ENCODE measurements at regions not wholly inside any gene's neighbourhood (a gene's known extent, or its start where the extent isn't known, plus 50 kb on each side); places are given as distances from the start of the nearest gene placed in this dataset.

DNA sequence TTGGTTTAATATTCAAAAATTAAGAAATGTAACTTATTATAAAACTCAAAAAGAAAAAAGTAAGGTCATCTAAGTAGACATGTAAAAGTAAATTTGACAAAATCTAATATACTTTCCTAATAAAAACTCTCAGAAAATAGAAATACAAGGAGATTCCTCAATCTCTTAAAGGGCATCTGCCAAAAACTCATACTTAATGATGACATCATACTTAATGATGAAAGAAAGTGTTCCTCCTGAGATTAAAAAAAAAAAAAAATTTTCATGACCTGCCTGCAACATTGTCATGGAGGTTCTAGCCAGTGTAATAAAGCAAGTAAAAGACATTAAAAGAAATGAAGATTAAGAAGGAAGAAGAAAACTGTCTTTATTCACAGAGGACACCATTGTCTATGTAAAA lies 325.7 kb upstream of the BTBD3 start:
- in situ Hi-C loops (cut with HindIII; ENCODE audit: low sequenced_read_pairs), result no loop called here
- TF ChIP-seq, protein P1, sequence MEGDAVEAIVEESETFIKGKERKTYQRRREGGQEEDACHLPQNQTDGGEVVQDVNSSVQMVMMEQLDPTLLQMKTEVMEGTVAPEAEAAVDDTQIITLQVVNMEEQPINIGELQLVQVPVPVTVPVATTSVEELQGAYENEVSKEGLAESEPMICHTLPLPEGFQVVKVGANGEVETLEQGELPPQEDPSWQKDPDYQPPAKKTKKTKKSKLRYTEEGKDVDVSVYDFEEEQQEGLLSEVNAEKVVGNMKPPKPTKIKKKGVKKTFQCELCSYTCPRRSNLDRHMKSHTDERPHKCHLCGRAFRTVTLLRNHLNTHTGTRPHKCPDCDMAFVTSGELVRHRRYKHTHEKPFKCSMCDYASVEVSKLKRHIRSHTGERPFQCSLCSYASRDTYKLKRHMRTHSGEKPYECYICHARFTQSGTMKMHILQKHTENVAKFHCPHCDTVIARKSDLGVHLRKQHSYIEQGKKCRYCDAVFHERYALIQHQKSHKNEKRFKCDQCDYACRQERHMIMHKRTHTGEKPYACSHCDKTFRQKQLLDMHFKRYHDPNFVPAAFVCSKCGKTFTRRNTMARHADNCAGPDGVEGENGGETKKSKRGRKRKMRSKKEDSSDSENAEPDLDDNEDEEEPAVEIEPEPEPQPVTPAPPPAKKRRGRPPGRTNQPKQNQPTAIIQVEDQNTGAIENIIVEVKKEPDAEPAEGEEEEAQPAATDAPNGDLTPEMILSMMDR (IDR thresholded peaks at IDR 0.05; ENCODE audit: low read depth, low read length), result no peak
- H3K4me3 ChIP-seq (ENCODE audit: low read depth, low read length), result no peak overlapping the region
- DNase-seq (ENCODE audit: low read depth, low spot score), result no peak

DNA sequence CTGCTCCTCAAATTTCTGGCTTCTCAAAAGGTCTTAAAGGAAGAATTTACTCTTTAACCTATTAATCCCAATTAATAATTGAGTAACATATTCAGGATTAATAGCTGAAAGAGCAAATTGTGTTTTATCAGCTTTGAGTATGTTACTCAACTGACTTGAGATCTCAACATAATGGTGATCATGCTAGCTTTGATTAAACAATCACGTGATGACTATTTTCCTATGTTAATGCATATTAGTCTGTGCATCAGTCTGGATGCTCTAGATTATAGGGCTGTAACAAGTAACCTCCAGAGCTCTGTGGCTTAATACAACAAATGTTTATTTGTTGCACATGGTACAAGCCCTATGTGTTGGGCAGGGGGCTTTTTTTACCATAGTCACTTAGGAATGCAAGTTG lies 313.4 kb upstream of the BTBD3 start:
- no peak for DNase-seq (ENCODE audit: low read depth, low spot score)
- in situ Hi-C loops (cut with HindIII; ENCODE audit: low sequenced_read_pairs), result no loop called here
- H3K4me3 ChIP-seq (ENCODE audit: low read depth, low read length), result no peak overlapping the region
- TF ChIP-seq, protein P1 (IDR thresholded peaks at IDR 0.05; ENCODE audit: low read depth, low read length), result no peak

DNA sequence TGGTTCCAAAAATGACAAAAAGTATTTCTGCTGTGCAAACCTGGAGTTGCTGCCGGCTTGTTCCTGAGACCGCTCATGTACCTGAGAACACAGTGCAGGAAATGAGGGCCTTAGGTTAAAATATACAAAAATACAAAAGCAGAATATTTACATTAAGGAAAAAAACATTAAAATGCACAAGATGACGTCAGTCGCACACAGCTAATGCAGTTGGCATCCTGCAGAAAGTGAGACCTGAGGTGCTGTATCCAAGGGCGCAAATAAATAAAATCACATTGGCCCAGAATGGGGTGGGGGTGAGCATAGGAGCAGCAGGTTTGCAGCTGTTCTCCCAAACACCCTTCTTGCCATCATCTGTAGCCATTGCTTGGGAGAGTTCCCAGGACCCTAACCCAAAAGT lies 310.6 kb upstream of the BTBD3 start:
- DNase-seq (ENCODE audit: low read depth, low spot score), result no peak
- in situ Hi-C loops (cut with HindIII; ENCODE audit: low sequenced_read_pairs), result no loop called here
- no peak overlapping the region for H3K4me3 ChIP-seq (ENCODE audit: low read depth, low read length)
- TF ChIP-seq, protein P1 (IDR thresholded peaks at IDR 0.05; ENCODE audit: low read depth, low read length), result no peak

DNA sequence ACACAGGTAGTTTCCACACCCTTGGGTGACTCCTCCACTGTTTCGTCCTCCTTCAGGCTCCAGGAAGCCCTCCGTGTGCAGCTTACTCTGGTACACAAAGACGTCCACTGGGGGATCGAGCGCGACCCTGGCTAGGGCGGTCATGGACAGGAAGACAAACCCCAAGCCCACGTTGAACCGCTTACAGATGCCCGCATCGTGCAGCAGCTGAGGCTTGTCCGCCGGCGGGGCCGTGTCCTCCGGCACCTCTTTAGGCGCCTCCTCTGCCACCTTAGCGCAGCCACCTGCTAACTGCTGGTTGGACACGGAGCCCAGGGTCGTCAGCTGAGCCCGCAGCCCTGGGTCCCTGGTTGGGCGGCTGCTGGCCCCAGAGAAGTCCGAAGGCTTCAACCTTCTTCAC lies 309.0 kb upstream of the BTBD3 start:
- in situ Hi-C loops (cut with HindIII; ENCODE audit: low sequenced_read_pairs), result no loop called here

DNA sequence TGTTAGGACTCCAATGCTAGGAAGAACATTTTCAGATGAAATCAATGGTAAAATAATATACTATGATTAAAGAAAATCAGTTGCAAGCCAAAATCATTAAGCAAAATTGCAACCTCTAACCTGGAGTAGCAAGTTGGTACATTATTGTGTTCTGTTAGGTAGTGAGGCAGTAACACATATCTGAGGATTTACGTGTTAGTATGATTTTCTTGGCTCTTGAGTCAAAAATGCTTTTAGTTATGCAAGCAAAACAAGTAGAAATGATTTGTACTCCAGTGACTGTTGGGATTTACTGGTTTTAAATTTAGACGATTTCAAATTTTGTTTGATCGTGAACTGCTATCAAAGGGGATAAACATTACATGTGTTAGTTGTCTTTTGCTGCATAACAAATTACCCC lies 293.0 kb upstream of the BTBD3 start:
- no peak for DNase-seq (ENCODE audit: low read depth, low spot score)
- in situ Hi-C loops (cut with HindIII; ENCODE audit: low sequenced_read_pairs), result no loop called here
- TF ChIP-seq, protein P1 (IDR thresholded peaks at IDR 0.05; ENCODE audit: low read depth, low read length), result no peak
- H3K4me3 ChIP-seq (ENCODE audit: low read depth, low read length), result no peak overlapping the region

More for the DNA sequence above, 309.0 kb upstream of the BTBD3 start:
- DNase-seq (ENCODE audit: low read depth, low spot score), result no peak
- H3K4me3 ChIP-seq (ENCODE audit: low read depth, low read length), result no peak overlapping the region
- TF ChIP-seq, protein P1 (IDR thresholded peaks at IDR 0.05; ENCODE audit: low read depth, low read length), result no peak

DNA sequence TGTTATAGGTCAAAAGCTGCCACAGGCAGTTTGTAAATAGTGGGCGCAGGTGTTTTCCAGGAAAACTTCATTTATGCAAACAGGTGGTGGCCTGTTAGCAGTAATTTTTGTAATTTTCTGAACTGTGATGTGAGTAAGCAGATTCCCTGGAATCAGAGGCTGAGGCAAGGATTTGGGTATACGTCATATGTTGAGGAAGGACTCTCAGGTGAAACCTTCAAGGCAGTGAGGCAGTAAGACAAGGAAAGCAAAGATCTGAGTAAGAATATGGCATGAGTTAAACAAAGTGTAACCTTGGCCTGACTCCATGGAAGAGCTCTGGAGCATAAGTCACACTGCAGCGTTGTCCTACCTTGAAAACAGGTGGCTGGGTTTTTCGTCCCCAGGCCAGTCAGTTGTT lies 291.1 kb upstream of the BTBD3 start:
- in situ Hi-C loops (cut with HindIII; ENCODE audit: low sequenced_read_pairs), result no loop called here
- TF ChIP-seq, protein P1 (IDR thresholded peaks at IDR 0.05; ENCODE audit: low read depth, low read length), result no peak
- DNase-seq (ENCODE audit: low read depth, low spot score), result no peak
- H3K4me3 ChIP-seq (ENCODE audit: low read depth, low read length), result no peak overlapping the region

DNA sequence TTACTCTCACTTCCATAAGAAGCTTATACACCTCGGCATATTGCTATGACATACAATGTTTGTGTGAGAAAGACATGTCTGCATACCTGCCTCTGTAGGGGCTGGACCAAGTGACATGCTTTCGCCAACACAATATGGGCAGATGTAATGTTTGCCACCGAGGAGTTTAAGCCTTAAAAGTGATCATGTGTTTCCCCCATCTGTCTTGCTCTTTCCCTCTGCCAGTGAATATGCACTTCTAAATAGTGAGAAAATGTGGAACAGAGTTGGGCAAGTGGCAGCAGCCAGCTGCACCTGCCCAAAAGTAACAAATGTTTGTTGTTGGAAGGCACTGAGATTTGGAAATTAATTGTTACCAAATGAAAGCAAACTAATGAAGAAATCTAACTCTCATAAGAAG lies 274.8 kb upstream of the BTBD3 start:
- in situ Hi-C loops (cut with HindIII; ENCODE audit: low sequenced_read_pairs), result no loop called here
- DNase-seq (ENCODE audit: low read depth, low spot score), result no peak

More for the DNA sequence above, 274.8 kb upstream of the BTBD3 start:
- TF ChIP-seq, protein P1 (IDR thresholded peaks at IDR 0.05; ENCODE audit: low read depth, low read length), result no peak
- no peak overlapping the region for H3K4me3 ChIP-seq (ENCODE audit: low read depth, low read length)

Measured in astrocyte of the spinal cord (primary cell).